ENCODE measurements at regions not wholly inside any gene's neighbourhood (a gene's known extent, or its start where the extent isn't known, plus 50 kb on each side); places are given as distances from the start of the nearest gene placed in this dataset.

- TF ChIP-seq SIX5 (IDR thresholded peaks at IDR 0.05; ENCODE audit: low read depth, low read length, severe bottlenecking), result no peak
- no peak for TF ChIP-seq CTCF (IDR thresholded peaks at IDR 0.05 in 2 of 3, conservative IDR thresholded peaks at IDR 0.05 in 1 of 3; ENCODE audit: control insufficient read depth in 2 of 3, extremely low read depth in 1 of 3, insufficient read depth in 1 of 3, low read depth in 3 of 3, low read length in 3 of 3)
- TF ChIP-seq FOXM1 (IDR thresholded peaks at IDR 0.05; ENCODE audit: low read depth, low read length), result no peak
- TF ChIP-seq RCOR1 (conservative IDR thresholded peaks at IDR 0.05; ENCODE audit: low read depth, low read length), result no peak
- no peak for TF ChIP-seq CEBPB (IDR thresholded peaks at IDR 0.05; ENCODE audit: borderline replicate concordance in 1 of 2, low read depth in 2 of 2, low read length in 2 of 2)
- TF ChIP-seq MXI1 (IDR thresholded peaks at IDR 0.05; ENCODE audit: low read depth, low read length), result no peak
- TF ChIP-seq EP300 (IDR thresholded peaks at IDR 0.05; ENCODE audit: borderline replicate concordance in 1 of 2, control insufficient read depth in 1 of 2, low read depth in 2 of 2, low read length in 2 of 2), result no peak
- no peak for TF ChIP-seq TCF12 (IDR thresholded peaks at IDR 0.05; ENCODE audit: low read depth, low read length)
- TF ChIP-seq EGR1 (IDR thresholded peaks at IDR 0.05; ENCODE audit: borderline replicate concordance in 1 of 2, low read depth in 2 of 2, low read length in 2 of 2), result no peak
- no peak for TF ChIP-seq IKZF1 (conservative IDR thresholded peaks at IDR 0.05)
- TF ChIP-seq ZBTB33 (IDR thresholded peaks at IDR 0.05), result no peak
These were observed 154.1 kb upstream of the AHR start for GRCh38 chr7:17144322-17144721.
